ENCODE measurements at regions not wholly inside any gene's neighbourhood (a gene's known extent, or its start where the extent isn't known, plus 50 kb on each side); places are given as distances from the start of the nearest gene placed in this dataset.
A peak's percentile ranks its signal among the peaks of the same experiment; 100 is the strongest.

- H3K4me1 ChIP-seq (ENCODE audit: control insufficient read depth, insufficient read depth, low read length): peaks cover 18% of the 10 kb centered on the region
- no peaks in the 10 kb centered on the region for H3K9me3 ChIP-seq (ENCODE audit: control insufficient read depth, insufficient read depth, low read length)
- no peaks in the 10 kb centered on the region for H3K36me3 ChIP-seq (ENCODE audit: control insufficient read depth, insufficient read depth, low read length)
- no peak overlapping the region for H3K4me3 ChIP-seq (ENCODE audit: low read depth, low read length)
- H3K27ac ChIP-seq (ENCODE audit: low read depth, low read length): no peak overlapping the region
- no peak overlapping the region for H3K9ac ChIP-seq (ENCODE audit: low read depth, low read length)
- no peaks in the 10 kb centered on the region for H3K27me3 ChIP-seq (ENCODE audit: control insufficient read depth, insufficient read depth, low read length)
Measured at GRCh38 chr6:146909376-146909775, 294.8 kb upstream of the STXBP5 start.

GRCh38 chr6:146909886-146910285, 294.3 kb upstream of the STXBP5 start:
- no peak overlapping the region for H3K4me3 ChIP-seq (ENCODE audit: low read depth, low read length)
- H3K9ac ChIP-seq (ENCODE audit: low read depth, low read length): no peak overlapping the region
- H3K9me3 ChIP-seq (ENCODE audit: control insufficient read depth, insufficient read depth, low read length): no peaks in the 10 kb centered on the region
- H3K4me1 ChIP-seq (ENCODE audit: control insufficient read depth, insufficient read depth, low read length): peaks cover 23% of the 10 kb centered on the region
- no peaks in the 10 kb centered on the region for H3K36me3 ChIP-seq (ENCODE audit: control insufficient read depth, insufficient read depth, low read length)
- no peak overlapping the region for H3K27ac ChIP-seq (ENCODE audit: low read depth, low read length)
- no peaks in the 10 kb centered on the region for H3K27me3 ChIP-seq (ENCODE audit: control insufficient read depth, insufficient read depth, low read length)

- no peak overlapping the region for H3K4me3 ChIP-seq (ENCODE audit: low read depth, low read length)
- no peak overlapping the region for H3K27ac ChIP-seq (ENCODE audit: low read depth, low read length)
- no peaks in the 10 kb centered on the region for H3K27me3 ChIP-seq (ENCODE audit: control insufficient read depth, insufficient read depth, low read length)
- H3K4me1 ChIP-seq (ENCODE audit: control insufficient read depth, insufficient read depth, low read length): peaks cover 23% of the 10 kb centered on the region
- H3K9me3 ChIP-seq (ENCODE audit: control insufficient read depth, insufficient read depth, low read length): no peaks in the 10 kb centered on the region
- no peak overlapping the region for H3K9ac ChIP-seq (ENCODE audit: low read depth, low read length)
- H3K36me3 ChIP-seq (ENCODE audit: control insufficient read depth, insufficient read depth, low read length): no peaks in the 10 kb centered on the region
Measured at GRCh38 chr6:146910611-146911010, 293.6 kb upstream of the STXBP5 start.

- Histone ChIP-seq H3K27ac (ENCODE audit: low read depth, low read length) (no peak overlapping the region), H3K27me3 (ENCODE audit: control insufficient read depth, insufficient read depth, low read length) (no peaks in the 10 kb centered on the region), H3K4me1 (ENCODE audit: control insufficient read depth, insufficient read depth, low read length) (peaks cover 23% of the 10 kb centered on the region), H3K36me3 (ENCODE audit: control insufficient read depth, insufficient read depth, low read length) (no peaks in the 10 kb centered on the region), H3K4me3 (ENCODE audit: low read depth, low read length) (no peak overlapping the region), H3K9ac (ENCODE audit: low read depth, low read length) (no peak overlapping the region), H3K9me3 (ENCODE audit: control insufficient read depth, insufficient read depth, low read length) (no peaks in the 10 kb centered on the region)
Measured at GRCh38 chr6:146911635-146912215, 292.5 kb upstream of the STXBP5 start.

- no peak overlapping the region for H3K9ac ChIP-seq (ENCODE audit: low read depth, low read length)
- no peaks in the 10 kb centered on the region for H3K9me3 ChIP-seq (ENCODE audit: control insufficient read depth, insufficient read depth, low read length)
- no peaks in the 10 kb centered on the region for H3K36me3 ChIP-seq (ENCODE audit: control insufficient read depth, insufficient read depth, low read length)
- no peak overlapping the region for H3K4me3 ChIP-seq (ENCODE audit: low read depth, low read length)
- H3K27ac ChIP-seq (ENCODE audit: low read depth, low read length): peak overlapping the region; percentile 24
- no peaks in the 10 kb centered on the region for H3K27me3 ChIP-seq (ENCODE audit: control insufficient read depth, insufficient read depth, low read length)
- H3K4me1 ChIP-seq (ENCODE audit: control insufficient read depth, insufficient read depth, low read length): peaks cover 23% of the 10 kb centered on the region
Measured at GRCh38 chr6:146912730-146913685, 291.2 kb upstream of the STXBP5 start.

GRCh38 chr6:146913842-146914488, 290.3 kb upstream of the STXBP5 start:
- peak overlapping the region; percentile 70 for H3K27ac ChIP-seq (ENCODE audit: low read depth, low read length)
- no peaks in the 10 kb centered on the region for H3K27me3 ChIP-seq (ENCODE audit: control insufficient read depth, insufficient read depth, low read length)
- H3K4me1 ChIP-seq (ENCODE audit: control insufficient read depth, insufficient read depth, low read length): peaks cover 23% of the 10 kb centered on the region
- no peaks in the 10 kb centered on the region for H3K9me3 ChIP-seq (ENCODE audit: control insufficient read depth, insufficient read depth, low read length)
- peak overlapping the region; percentile 0; the same call in 1 of the 2 replicates for H3K4me3 ChIP-seq (ENCODE audit: low read depth, low read length)
- H3K36me3 ChIP-seq (ENCODE audit: control insufficient read depth, insufficient read depth, low read length): no peaks in the 10 kb centered on the region
- peak overlapping the region; percentile 21; the same call in 1 of the 2 replicates for H3K9ac ChIP-seq (ENCODE audit: low read depth, low read length)

- Histone ChIP-seq H3K4me1 (ENCODE audit: control insufficient read depth, insufficient read depth, low read length) (peaks cover 23% of the 10 kb centered on the region), H3K4me3 (ENCODE audit: low read depth, low read length) (no peak overlapping the region; the same call in 1 of the 2 replicates), H3K27me3 (ENCODE audit: control insufficient read depth, insufficient read depth, low read length) (no peaks in the 10 kb centered on the region), H3K9ac (ENCODE audit: low read depth, low read length) (peak overlapping the region; percentile 21; the same call in 1 of the 2 replicates), H3K36me3 (ENCODE audit: control insufficient read depth, insufficient read depth, low read length) (no peaks in the 10 kb centered on the region), H3K27ac (ENCODE audit: low read depth, low read length) (peak overlapping the region; percentile 70), H3K9me3 (ENCODE audit: control insufficient read depth, insufficient read depth, low read length) (no peaks in the 10 kb centered on the region)
Measured at GRCh38 chr6:146914489-146915483, 289.4 kb upstream of the STXBP5 start.

GRCh38 chr6:146915671-146916127, 288.5 kb upstream of the STXBP5 start:
- Histone ChIP-seq H3K36me3 (ENCODE audit: control insufficient read depth, insufficient read depth, low read length) (no peaks in the 10 kb centered on the region), H3K9me3 (ENCODE audit: control insufficient read depth, insufficient read depth, low read length) (no peaks in the 10 kb centered on the region), H3K27ac (ENCODE audit: low read depth, low read length) (no peak overlapping the region), H3K27me3 (ENCODE audit: control insufficient read depth, insufficient read depth, low read length) (no peaks in the 10 kb centered on the region), H3K4me3 (ENCODE audit: low read depth, low read length) (no peak overlapping the region), H3K4me1 (ENCODE audit: control insufficient read depth, insufficient read depth, low read length) (peaks cover 23% of the 10 kb centered on the region), H3K9ac (ENCODE audit: low read depth, low read length) (no peak overlapping the region)

GRCh38 chr6:146916435-146917025, 287.7 kb upstream of the STXBP5 start:
- no peaks in the 10 kb centered on the region for H3K36me3 ChIP-seq (ENCODE audit: control insufficient read depth, insufficient read depth, low read length)
- H3K9me3 ChIP-seq (ENCODE audit: control insufficient read depth, insufficient read depth, low read length): no peaks in the 10 kb centered on the region
- H3K27ac ChIP-seq (ENCODE audit: low read depth, low read length): no peak overlapping the region
- H3K9ac ChIP-seq (ENCODE audit: low read depth, low read length): no peak overlapping the region
- peaks cover 23% of the 10 kb centered on the region for H3K4me1 ChIP-seq (ENCODE audit: control insufficient read depth, insufficient read depth, low read length)
- H3K27me3 ChIP-seq (ENCODE audit: control insufficient read depth, insufficient read depth, low read length): no peaks in the 10 kb centered on the region
- H3K4me3 ChIP-seq (ENCODE audit: low read depth, low read length): no peak overlapping the region

GRCh38 chr6:146917182-146917581, 287.0 kb upstream of the STXBP5 start:
- Histone ChIP-seq H3K27me3 (ENCODE audit: control insufficient read depth, insufficient read depth, low read length) (no peaks in the 10 kb centered on the region), H3K4me3 (ENCODE audit: low read depth, low read length) (no peak overlapping the region), H3K9me3 (ENCODE audit: control insufficient read depth, insufficient read depth, low read length) (no peaks in the 10 kb centered on the region), H3K36me3 (ENCODE audit: control insufficient read depth, insufficient read depth, low read length) (no peaks in the 10 kb centered on the region), H3K27ac (ENCODE audit: low read depth, low read length) (no peak overlapping the region), H3K9ac (ENCODE audit: low read depth, low read length) (no peak overlapping the region), H3K4me1 (ENCODE audit: control insufficient read depth, insufficient read depth, low read length) (peaks cover 23% of the 10 kb centered on the region)
